ENCODE measurements at regions not wholly inside any gene's neighbourhood (a gene's known extent, or its start where the extent isn't known, plus 50 kb on each side); places are given as distances from the start of the nearest gene placed in this dataset.

GRCh38 chr13:97786510-97786909, 167.0 kb upstream of the IPO5 start:
- DNase-seq (ENCODE audit: low spot score) = no peak
- H3K27ac ChIP-seq = no peak overlapping the region
- ChIA-PET POLR2A (ENCODE audit: low non-redundant PET) (no interaction called here), CTCF (no interaction called here)
- no peak for TF ChIP-seq CTCF (conservative IDR thresholded peaks at IDR 0.05; ENCODE audit: low read depth)

GRCh38 chr13:97797553-97797952, 155.9 kb upstream of the IPO5 start:
- CTCF ChIA-PET = interaction anchor here (0.5 kb wide), 1 partner anchor 955 kb away, joined by 4 read pairs; no protein-coding TSS in a partner anchor
- no peak for TF ChIP-seq CTCF (conservative IDR thresholded peaks at IDR 0.05; ENCODE audit: low read depth)
- no peak for DNase-seq (ENCODE audit: low spot score)
- POLR2A ChIA-PET (ENCODE audit: low non-redundant PET) = no interaction called here
- no peak overlapping the region for H3K27ac ChIP-seq

GRCh38 chr13:97798171-97798821, 155.2 kb upstream of the IPO5 start:
- POLR2A ChIA-PET (ENCODE audit: low non-redundant PET) = no interaction called here
- no peak for TF ChIP-seq CTCF (conservative IDR thresholded peaks at IDR 0.05; ENCODE audit: low read depth)
- no peak for DNase-seq (ENCODE audit: low spot score)
- no peak overlapping the region for H3K27ac ChIP-seq
- CTCF ChIA-PET = interaction anchor here (0.5 kb wide), 1 partner anchor 956 kb away, joined by 4 read pairs; no protein-coding TSS in a partner anchor

- TF ChIP-seq CTCF (conservative IDR thresholded peaks at IDR 0.05; ENCODE audit: low read depth) = no peak
- no peak overlapping the region for H3K27ac ChIP-seq
- CTCF ChIA-PET = no interaction called here
- POLR2A ChIA-PET (ENCODE audit: low non-redundant PET) = no interaction called here
- DNase-seq (ENCODE audit: low spot score) = no peak
Observed at GRCh38 chr13:97798836-97799235, 154.6 kb upstream of the IPO5 start.

GRCh38 chr13:97802213-97802612, 151.3 kb upstream of the IPO5 start:
- ChIA-PET CTCF (no interaction called here), POLR2A (ENCODE audit: low non-redundant PET) (no interaction called here)

GRCh38 chr13:97809576-97809975, 143.9 kb upstream of the IPO5 start:
- no peak for TF ChIP-seq CTCF (conservative IDR thresholded peaks at IDR 0.05; ENCODE audit: low read depth)
- CTCF ChIA-PET = interaction anchor here (0.6 kb wide), 2 partner anchors 472 to 590 kb away, joined by 3 read pairs; no protein-coding TSS in a partner anchor
- POLR2A ChIA-PET (ENCODE audit: low non-redundant PET) = no interaction called here
- no peak overlapping the region for H3K27ac ChIP-seq
- no peak for DNase-seq (ENCODE audit: low spot score)

More at GRCh38 chr13:97802213-97802612, 151.3 kb upstream of the IPO5 start:
- no peak overlapping the region for H3K27ac ChIP-seq
- no peak for TF ChIP-seq CTCF (conservative IDR thresholded peaks at IDR 0.05; ENCODE audit: low read depth)
- DNase-seq (ENCODE audit: low spot score) = no peak

Measured in RWPE1 (cell line).